Activated T-helper 1 cell treated with anti-CD3 and anti-CD28 coated beads, Interleukin-2, amount 50 U/mL, for 16 hours (primary cell): ENCODE measurements at regions not wholly inside any gene's neighbourhood (a gene's known extent, or its start where the extent isn't known, plus 50 kb on each side); places are given as distances from the start of the nearest gene placed in this dataset.

Experiments
- DNase-seq, 2 donors: peaks; one replicate each; pipeline ENCODE4 v3.0.0-alpha.2; 2020; ENCODE audit warnings: low read depth in 1 of 2, low spot score in 1 of 2

- DNase-seq: no peak
These were observed 202.6 kb downstream of the PPP1R3A start for GRCh38 chr7:113715981-113716856.

- no peak for DNase-seq
These were observed 203.5 kb downstream of the PPP1R3A start for GRCh38 chr7:113715262-113715661.

- no peak for DNase-seq
These were observed 208.3 kb downstream of the PPP1R3A start for GRCh38 chr7:113710310-113711096.

- DNase-seq: no peak
These were observed 213.4 kb downstream of the PPP1R3A start for GRCh38 chr7:113705439-113705838.

GRCh38 chr7:113698556-113699220 lies 220.1 kb downstream of the PPP1R3A start:
- DNase-seq: no peak

- DNase-seq: no peak
These were observed 224.7 kb downstream of the PPP1R3A start for GRCh38 chr7:113694149-113694548.

- no peak for DNase-seq
These were observed 234.6 kb downstream of the PPP1R3A start for GRCh38 chr7:113684165-113684564.

GRCh38 chr7:113677811-113678210 lies 241.0 kb downstream of the PPP1R3A start:
- no peak for DNase-seq

GRCh38 chr7:113664867-113665266 lies 253.9 kb downstream of the PPP1R3A start:
- no peak for DNase-seq

- DNase-seq: no peak
These were observed 259.4 kb downstream of the PPP1R3A start for GRCh38 chr7:113659416-113659815.

- no peak for DNase-seq
These were observed 261.2 kb downstream of the PPP1R3A start for GRCh38 chr7:113657603-113658002.

- DNase-seq: no peak
These were observed 266.3 kb downstream of the PPP1R3A start for GRCh38 chr7:113652501-113652900.

GRCh38 chr7:113649556-113649955 lies 269.3 kb downstream of the PPP1R3A start:
- no peak for DNase-seq

GRCh38 chr7:113639221-113639620 lies 279.6 kb downstream of the PPP1R3A start:
- DNase-seq: no peak

- DNase-seq: no peak
These were observed 281.9 kb downstream of the PPP1R3A start for GRCh38 chr7:113636727-113637421.

GRCh38 chr7:113635492-113635891 lies 283.3 kb downstream of the PPP1R3A start:
- DNase-seq: no peak

GRCh38 chr7:113633073-113633472 lies 285.7 kb downstream of the PPP1R3A start:
- no peak for DNase-seq

GRCh38 chr7:113628948-113629847 lies 289.6 kb downstream of the PPP1R3A start:
- no peak for DNase-seq

GRCh38 chr7:113625494-113626102 lies 293.2 kb downstream of the PPP1R3A start:
- DNase-seq: no peak

- no peak for DNase-seq
These were observed 296.0 kb downstream of the PPP1R3A start for GRCh38 chr7:113622796-113623195.
